GM12878 (cell line): ENCODE measurements at regions not wholly inside any gene's neighbourhood (a gene's known extent, or its start where the extent isn't known, plus 50 kb on each side); places are given as distances from the start of the nearest gene placed in this dataset.

ENCODE experiments used
- ATAC-seq: fragments of 200-7000 bp; cut with Tn5 transposase; 3 replicates; pipeline ENCODE4 v1.9.1; 2020; ENCODE audit warnings: mild to moderate bottlenecking, moderate library complexity
- BruUV-seq: library from RNA; stranded (reverse); fragments of 400-500 nt; replicated peaks from 2 replicates; lab custom pipeline; 2021; lab: Mats Ljungman, UMichigan
- CTCF ChIA-PET: fragments of 300-600 bp; sonication (Branson Sonifier 250); formaldehyde crosslinking; extraction: SDS; loops from one replicate; lab custom pipeline; 2021; ENCODE audit warnings: inconsistent platforms; lab: Yijun Ruan, JAX
- POLR2A ChIA-PET: fragments of 350-600 bp; formaldehyde crosslinking; extraction: SDS; loops from one replicate; lab custom pipeline; 2021; ENCODE audit warnings: inconsistent platforms; lab: Charles Lee
- RAD21 ChIA-PET: fragments of 300-600 bp; sonication (Branson Sonifier 250); formaldehyde crosslinking; loops from one replicate; lab custom pipeline; 2023; ENCODE audit warnings: antibody characterized with exemption; ENCODE audit not compliant: unreplicated experiment; lab: Charles Lee
- SMC1A ChIA-PET: fragments of 300-600 bp; sonication (Branson Sonifier 250); formaldehyde crosslinking; loops from one replicate; lab custom pipeline; 2023; ENCODE audit not compliant: unreplicated experiment, uncharacterized antibody; lab: Charles Lee
- DNase-seq: peaks from one replicate; pipeline ENCODE4 v3.0.0-alpha.2; 2011; ENCODE audit warnings: low read depth, low spot score
- FAIRE-seq: peaks from 3 replicates; lab custom pipeline; 2011; peaks lifted over from hg19 to GRCh38; lab: Jason Lieb, UNC
- H2AFZ ChIP-seq: 2 replicates; pipeline ENCODE4 v1.6.0; 2011; ENCODE audit warnings: low read depth, low read length, control low read depth; ENCODE audit not compliant: control insufficient read depth
- H3K27ac ChIP-seq: 2 replicates; pipeline ENCODE4 v1.5.1; 2011; ENCODE audit warnings: control low read depth; ENCODE audit not compliant: control insufficient read depth, insufficient read depth
- H3K27me3 ChIP-seq, 2 experiments: replicated peaks in 1 of 2; 2 replicates each; pipeline versions ENCODE4 v1.6.0 to v1.6.1; 2011; ENCODE audit warnings: low read length in 1 of 2; ENCODE audit not compliant: control insufficient read depth in 2 of 2, insufficient read depth in 2 of 2
- H3K36me3 ChIP-seq, 2 experiments: 2 replicates each; pipeline ENCODE4 v1.5.1; 2011; ENCODE audit warnings: low read length in 1 of 2; ENCODE audit not compliant: control insufficient read depth in 2 of 2, insufficient read depth in 2 of 2
- H3K4me1 ChIP-seq: 2 replicates; pipeline ENCODE4 v1.6.1; 2011; ENCODE audit warnings: mild to moderate bottlenecking, low read length, moderate library complexity, mixed read lengths; ENCODE audit not compliant: control insufficient read depth, insufficient read depth
- H3K4me2 ChIP-seq: 2 replicates; pipeline ENCODE4 v1.6.0; 2011; ENCODE audit warnings: control low read depth; ENCODE audit not compliant: control insufficient read depth, insufficient read depth
- H3K4me3 ChIP-seq: fragments of 200-600 bp; sonication (generic); 2 replicates; pipeline ENCODE4 v1.5.1; 2016
- H3K79me2 ChIP-seq: 2 replicates; pipeline ENCODE4 v1.6.0; 2011; ENCODE audit warnings: low read length; ENCODE audit not compliant: control insufficient read depth, insufficient read depth
- H3K9ac ChIP-seq: 2 replicates; pipeline ENCODE4 v1.8.0; 2011; ENCODE audit warnings: low read length, control low read depth, mixed read lengths; ENCODE audit not compliant: control insufficient read depth, insufficient read depth
- H3K9me3 ChIP-seq: replicated peaks from 3 replicates; pipeline ENCODE4 v1.5.1; 2011; ENCODE audit warnings: mild to moderate bottlenecking, low read length; ENCODE audit not compliant: control insufficient read depth, insufficient read depth
- H4K20me1 ChIP-seq: 2 replicates; pipeline ENCODE4 v1.6.0; 2011; ENCODE audit not compliant: control insufficient read depth, insufficient read depth
- BACH1 ChIP-seq: fragments of 450-650 bp; IDR thresholded peaks from 2 replicates; pipeline ENCODE4 v1.6.1; 2017; ENCODE audit warnings: mild to moderate bottlenecking, borderline replicate concordance
- CBFB ChIP-seq: IDR thresholded peaks from 2 replicates; pipeline ENCODE4 v1.6.1; 2016; ENCODE audit warnings: antibody characterized with exemption, low read depth
- FOXM1 ChIP-seq: IDR thresholded peaks from 2 replicates; pipeline ENCODE4 v1.6.1; 2012; ENCODE audit warnings: low read depth, mild to moderate bottlenecking, inconsistent platforms, low read length, moderate library complexity
- HDGF ChIP-seq: fragments of 450-650 bp; IDR thresholded peaks from 2 replicates; pipeline ENCODE4 v1.6.1; 2016; ENCODE audit warnings: antibody characterized with exemption
- KAT2A ChIP-seq: conservative IDR thresholded peaks from 2 replicates; pipeline ENCODE4 v1.6.1; 2011; ENCODE audit warnings: low read depth, low read length; ENCODE audit not compliant: control insufficient read depth
- MYB ChIP-seq: fragments of 150-350 bp; IDR thresholded peaks from 2 replicates; pipeline ENCODE4 v1.6.1; 2014; ENCODE audit warnings: mild to moderate bottlenecking, low read depth, low read length, borderline replicate concordance
- MYC ChIP-seq: IDR thresholded peaks from 2 replicates; pipeline ENCODE4 v1.6.1; 2011; ENCODE audit warnings: mild to moderate bottlenecking, low read length, moderate library complexity, inconsistent platforms; ENCODE audit not compliant: insufficient read depth, insufficient replicate concordance, insufficient read length, severe bottlenecking
- NFIC ChIP-seq: IDR thresholded peaks from 2 replicates; pipeline ENCODE4 v1.6.1; 2012; ENCODE audit warnings: low read depth, mild to moderate bottlenecking, inconsistent platforms, low read length, moderate library complexity
- NR2C2 ChIP-seq: IDR thresholded peaks from 2 replicates; pipeline ENCODE4 v1.6.1; 2011; ENCODE audit warnings: borderline replicate concordance, low read depth; ENCODE audit not compliant: control insufficient read depth, insufficient read length
- NR2F1 ChIP-seq: fragments of 450-650 bp; conservative IDR thresholded peaks from 2 replicates; pipeline ENCODE4 v1.6.1; 2017; ENCODE audit warnings: mild to moderate bottlenecking
- PAX5 ChIP-seq: IDR thresholded peaks from 2 replicates; pipeline ENCODE4 v1.6.1; 2011; ENCODE audit warnings: low read depth, low read length, borderline replicate concordance
- RAD51 ChIP-seq: fragments of 450-650 bp; IDR thresholded peaks from 2 replicates; pipeline ENCODE4 v1.6.1; 2016; ENCODE audit warnings: moderate library complexity, mild to moderate bottlenecking, inconsistent platforms
- TARDBP ChIP-seq: IDR thresholded peaks from 2 replicates; pipeline ENCODE4 v1.6.1; 2016; ENCODE audit warnings: borderline replicate concordance
- ZNF274 ChIP-seq: IDR thresholded peaks from one replicate; pipeline ENCODE4 v1.8.0; 2011; ENCODE audit not compliant: insufficient read length, insufficient read depth
- ZSCAN29 ChIP-seq: fragments of 450-650 bp; IDR thresholded peaks from 2 replicates; pipeline ENCODE4 v1.6.1; 2017; ENCODE audit warnings: mild to moderate bottlenecking, moderate library complexity
- in situ Hi-C: fragments of 300-500 bp; cut with MboI; formaldehyde crosslinking; loops from 9 replicates; pipeline ENCODE4 v1.14.3; 2018; ENCODE audit warnings: mixed read lengths
- intact Hi-C: fragments of 100-400 bp; cut with micrococcal nuclease; formaldehyde crosslinking; loops from one replicate; pipeline ENCODE4 v1.14.2; 2022; ENCODE audit not compliant: unreplicated experiment
- TF ChIP-seq, protein P1 (sequence below): IDR thresholded peaks from 2 replicates; pipeline ENCODE4 v1.6.1; 2011; ENCODE audit warnings: borderline replicate concordance, low read depth, mild to moderate bottlenecking, moderate library complexity, mixed read lengths, low read length; ENCODE audit not compliant: insufficient read depth; ENCODE audit errors: extremely low read length
- TF ChIP-seq, protein P2 (sequence below): fragments of 450-650 bp; IDR thresholded peaks from 2 replicates; pipeline ENCODE4 v1.6.1; 2017; ENCODE audit warnings: mild to moderate bottlenecking, moderate library complexity

DNA sequence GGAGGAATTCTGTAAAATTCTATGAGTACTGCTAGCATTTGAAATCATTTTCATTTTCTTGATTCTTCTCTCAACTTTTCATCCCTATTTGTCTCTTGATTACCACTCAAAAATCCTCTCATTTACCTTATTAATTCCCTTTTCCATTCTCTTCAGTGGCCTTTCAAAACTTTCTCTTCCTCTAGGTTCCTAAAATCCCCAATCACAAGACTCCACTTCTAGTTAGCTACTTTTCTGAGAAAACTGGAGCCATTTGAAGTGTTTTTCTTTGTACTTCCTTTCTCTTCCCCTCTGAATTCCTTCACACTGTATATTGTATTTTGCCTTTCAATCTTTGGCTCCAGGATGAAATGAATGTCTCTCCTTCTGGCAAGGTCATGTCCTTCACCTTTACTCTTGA lies 61.3 kb upstream of the NR4A3 start:
- H3K79me2 ChIP-seq, result no peaks in the 10 kb centered on the region
- H3K4me2 ChIP-seq, result no peak overlapping the region
- H3K9ac ChIP-seq, result no peak overlapping the region
- RAD21 ChIA-PET, result no interaction called here
- no peaks in the 10 kb centered on the region for H3K36me3 ChIP-seq
- CTCF ChIA-PET, result no interaction called here
- POLR2A ChIA-PET, result interaction anchor here (0.8 kb wide), 1 partner anchor 10 kb away, joined by 3 read pairs; no protein-coding TSS in a partner anchor
- H3K27me3 ChIP-seq, result no peaks in the 10 kb centered on the region
- H4K20me1 ChIP-seq, result no peaks in the 10 kb centered on the region
- H3K4me1 ChIP-seq, result peaks cover 7% of the 10 kb centered on the region
- DNase-seq (no peak), FAIRE-seq (no peak), ATAC-seq (no peak)
- H2AFZ ChIP-seq, result no peak overlapping the region
- no peak overlapping the region for H3K27ac ChIP-seq
- in situ Hi-C loops (no loop called here), intact Hi-C loops (no loop called here)
- no TSS peak for BruUV-seq
- H3K9me3 ChIP-seq, result no peaks in the 10 kb centered on the region
- H3K4me3 ChIP-seq, result no peak overlapping the region
- SMC1A ChIA-PET, result no interaction called here
- TF ChIP-seq FOXM1 (no peak), BACH1 (no peak), MYC (no peak), NR2F1 (no peak), PAX5 (no peak), NFIC (no peak), ZSCAN29 (no peak), HDGF (no peak), TARDBP (no peak), NR2C2 (no peak), ZNF274 (no peak), RAD51 (no peak), KAT2A (no peak), MYB (no peak), CBFB (no peak)
- TF ChIP-seq, protein P1, sequence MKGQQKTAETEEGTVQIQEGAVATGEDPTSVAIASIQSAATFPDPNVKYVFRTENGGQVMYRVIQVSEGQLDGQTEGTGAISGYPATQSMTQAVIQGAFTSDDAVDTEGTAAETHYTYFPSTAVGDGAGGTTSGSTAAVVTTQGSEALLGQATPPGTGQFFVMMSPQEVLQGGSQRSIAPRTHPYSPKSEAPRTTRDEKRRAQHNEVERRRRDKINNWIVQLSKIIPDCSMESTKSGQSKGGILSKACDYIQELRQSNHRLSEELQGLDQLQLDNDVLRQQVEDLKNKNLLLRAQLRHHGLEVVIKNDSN, result no peak
- TF ChIP-seq, protein P2, sequence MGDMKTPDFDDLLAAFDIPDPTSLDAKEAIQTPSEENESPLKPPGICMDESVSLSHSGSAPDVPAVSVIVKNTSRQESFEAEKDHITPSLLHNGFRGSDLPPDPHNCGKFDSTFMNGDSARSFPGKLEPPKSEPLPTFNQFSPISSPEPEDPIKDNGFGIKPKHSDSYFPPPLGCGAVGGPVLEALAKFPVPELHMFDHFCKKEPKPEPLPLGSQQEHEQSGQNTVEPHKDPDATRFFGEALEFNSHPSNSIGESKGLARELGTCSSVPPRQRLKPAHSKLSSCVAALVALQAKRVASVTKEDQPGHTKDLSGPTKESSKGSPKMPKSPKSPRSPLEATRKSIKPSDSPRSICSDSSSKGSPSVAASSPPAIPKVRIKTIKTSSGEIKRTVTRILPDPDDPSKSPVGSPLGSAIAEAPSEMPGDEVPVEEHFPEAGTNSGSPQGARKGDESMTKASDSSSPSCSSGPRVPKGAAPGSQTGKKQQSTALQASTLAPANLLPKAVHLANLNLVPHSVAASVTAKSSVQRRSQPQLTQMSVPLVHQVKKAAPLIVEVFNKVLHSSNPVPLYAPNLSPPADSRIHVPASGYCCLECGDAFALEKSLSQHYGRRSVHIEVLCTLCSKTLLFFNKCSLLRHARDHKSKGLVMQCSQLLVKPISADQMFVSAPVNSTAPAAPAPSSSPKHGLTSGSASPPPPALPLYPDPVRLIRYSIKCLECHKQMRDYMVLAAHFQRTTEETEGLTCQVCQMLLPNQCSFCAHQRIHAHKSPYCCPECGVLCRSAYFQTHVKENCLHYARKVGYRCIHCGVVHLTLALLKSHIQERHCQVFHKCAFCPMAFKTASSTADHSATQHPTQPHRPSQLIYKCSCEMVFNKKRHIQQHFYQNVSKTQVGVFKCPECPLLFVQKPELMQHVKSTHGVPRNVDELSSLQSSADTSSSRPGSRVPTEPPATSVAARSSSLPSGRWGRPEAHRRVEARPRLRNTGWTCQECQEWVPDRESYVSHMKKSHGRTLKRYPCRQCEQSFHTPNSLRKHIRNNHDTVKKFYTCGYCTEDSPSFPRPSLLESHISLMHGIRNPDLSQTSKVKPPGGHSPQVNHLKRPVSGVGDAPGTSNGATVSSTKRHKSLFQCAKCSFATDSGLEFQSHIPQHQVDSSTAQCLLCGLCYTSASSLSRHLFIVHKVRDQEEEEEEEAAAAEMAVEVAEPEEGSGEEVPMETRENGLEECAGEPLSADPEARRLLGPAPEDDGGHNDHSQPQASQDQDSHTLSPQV, result no peak
